ENCODE measurements at regions not wholly inside any gene's neighbourhood (a gene's known extent, or its start where the extent isn't known, plus 50 kb on each side); places are given as distances from the start of the nearest gene placed in this dataset.
A peak's percentile ranks its signal among the peaks of the same experiment; 100 is the strongest.

GRCh38 chr2:105569606-105570005 is 170.8 kb upstream of the FHL2 start:
- Histone ChIP-seq H3K4me1 (ENCODE audit: control insufficient read depth in 1 of 2, low read depth in 2 of 2) (peaks cover 0 to 15% of the 10 kb centered on the region in 2 donors), H3K27me3 (replicated peaks; ENCODE audit: insufficient read depth) (no peaks in the 10 kb centered on the region), H3K27ac (no peak overlapping the region), H3K9me3 (no peaks in the 10 kb centered on the region), H3K4me3 (no peak overlapping the region), H3K36me3 (no peaks in the 10 kb centered on the region)
- TF ChIP-seq CTCF (IDR thresholded peaks at IDR 0.05): no peak
- no peak for ATAC-seq (ENCODE audit: insufficient number of reproducible peaks, low FRiP score, low read depth)
- DNase-seq (ENCODE audit: low spot score): no peak

- Histone ChIP-seq H3K4me1 (ENCODE audit: control insufficient read depth in 1 of 2, low read depth in 2 of 2) (peaks cover 0 to 15% of the 10 kb centered on the region in 2 donors), H3K4me3 (peak overlapping the region; percentile 69), H3K27ac (no peak overlapping the region), H3K27me3 (replicated peaks; ENCODE audit: insufficient read depth) (no peaks in the 10 kb centered on the region), H3K9me3 (no peaks in the 10 kb centered on the region), H3K36me3 (no peaks in the 10 kb centered on the region)
- no peak for TF ChIP-seq CTCF (IDR thresholded peaks at IDR 0.05)
- no peak for DNase-seq (ENCODE audit: low spot score)
- ATAC-seq (ENCODE audit: insufficient number of reproducible peaks, low FRiP score, low read depth): no peak
These were observed 169.2 kb upstream of the FHL2 start for GRCh38 chr2:105567996-105568494.

- ATAC-seq (ENCODE audit: insufficient number of reproducible peaks, low FRiP score, low read depth) (no peak), DNase-seq (ENCODE audit: low spot score) (no peak)
- H3K4me1 ChIP-seq (ENCODE audit: control insufficient read depth in 1 of 2, low read depth in 2 of 2): peaks cover 0 to 11% of the 10 kb centered on the region in 2 donors
- no peaks in the 10 kb centered on the region for H3K27me3 ChIP-seq (replicated peaks; ENCODE audit: insufficient read depth)
- H3K27ac ChIP-seq: no peak overlapping the region
- TF ChIP-seq CTCF (IDR thresholded peaks at IDR 0.05): no peak
- H3K36me3 ChIP-seq: no peaks in the 10 kb centered on the region
- no peak overlapping the region for H3K4me3 ChIP-seq
- no peaks in the 10 kb centered on the region for H3K9me3 ChIP-seq
These were observed 164.3 kb upstream of the FHL2 start for GRCh38 chr2:105563000-105563719.

- DNase-seq (ENCODE audit: low spot score): no peak
- ATAC-seq (ENCODE audit: insufficient number of reproducible peaks, low FRiP score, low read depth): no peak
- Histone ChIP-seq H3K36me3 (no peaks in the 10 kb centered on the region), H3K9me3 (no peaks in the 10 kb centered on the region), H3K27ac (no peak overlapping the region), H3K4me3 (no peak overlapping the region), H3K4me1 (ENCODE audit: control insufficient read depth in 1 of 2, low read depth in 2 of 2) (no peaks in the 10 kb centered on the region), H3K27me3 (replicated peaks; ENCODE audit: insufficient read depth) (no peaks in the 10 kb centered on the region)
- TF ChIP-seq CTCF (IDR thresholded peaks at IDR 0.05): no peak
These were observed 162.6 kb upstream of the FHL2 start for GRCh38 chr2:105561401-105561800.

GRCh38 chr2:105560157-105560556 is 161.3 kb upstream of the FHL2 start:
- no peak overlapping the region for H3K27ac ChIP-seq
- DNase-seq (ENCODE audit: low spot score) (no peak), ATAC-seq (ENCODE audit: insufficient number of reproducible peaks, low FRiP score, low read depth) (no peak)
- no peak for TF ChIP-seq CTCF (IDR thresholded peaks at IDR 0.05)
- no peaks in the 10 kb centered on the region for H3K4me1 ChIP-seq (ENCODE audit: control insufficient read depth in 1 of 2, low read depth in 2 of 2)
- no peak overlapping the region for H3K4me3 ChIP-seq
- H3K9me3 ChIP-seq: no peaks in the 10 kb centered on the region
- no peaks in the 10 kb centered on the region for H3K27me3 ChIP-seq (replicated peaks; ENCODE audit: insufficient read depth)
- H3K36me3 ChIP-seq: no peaks in the 10 kb centered on the region
